NCI-H1436 (cell line): ENCODE measurements at regions not wholly inside any gene's neighbourhood (a gene's known extent, or its start where the extent isn't known, plus 50 kb on each side); places are given as distances from the start of the nearest gene placed in this dataset.

Experiments
- DNase-seq: peaks from one replicate; lab custom pipeline; 2025; lab: John Stamatoyannopoulos, UW

DNA sequence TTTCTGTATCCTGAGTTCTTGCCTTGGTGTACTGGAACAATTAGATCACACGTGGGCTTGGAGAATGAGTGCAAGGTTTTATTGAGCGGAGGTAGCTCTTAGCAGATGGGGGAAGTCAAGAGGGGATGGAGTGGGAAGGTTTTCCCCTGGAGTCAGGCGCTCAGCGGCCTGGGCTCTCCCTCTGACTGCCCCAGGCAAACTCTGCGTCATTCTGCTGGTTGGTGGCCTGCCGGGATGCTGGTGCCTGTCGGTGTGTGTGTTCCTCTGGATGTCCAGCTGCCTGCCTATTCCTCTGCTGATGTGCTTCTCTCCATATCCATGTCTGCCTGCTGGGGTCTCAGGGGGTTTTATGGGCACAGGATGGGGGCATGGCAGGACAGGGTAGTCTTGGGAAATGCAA, 111.0 kb downstream of the TRIB2 start:
- no peak for DNase-seq

DNA sequence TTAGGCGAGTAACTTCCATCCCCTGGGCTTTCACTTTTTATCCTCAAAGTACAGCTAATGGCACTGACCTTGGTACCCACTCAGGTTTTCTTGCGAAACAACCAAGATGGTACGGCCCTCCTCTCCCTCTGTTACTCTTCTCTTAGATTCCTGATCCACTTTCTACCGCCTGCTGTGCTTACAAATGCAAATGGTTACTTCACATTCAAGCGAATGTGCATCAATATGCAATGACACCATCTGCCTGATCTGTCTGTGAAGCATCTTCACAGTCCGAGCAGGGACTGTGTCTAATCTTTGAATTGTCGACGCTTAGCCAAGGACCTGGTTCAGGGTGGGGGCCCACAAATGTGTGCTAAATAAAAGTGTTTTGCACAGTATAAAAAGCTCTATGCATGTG, 112.2 kb downstream of the TRIB2 start:
- no peak for DNase-seq

DNA sequence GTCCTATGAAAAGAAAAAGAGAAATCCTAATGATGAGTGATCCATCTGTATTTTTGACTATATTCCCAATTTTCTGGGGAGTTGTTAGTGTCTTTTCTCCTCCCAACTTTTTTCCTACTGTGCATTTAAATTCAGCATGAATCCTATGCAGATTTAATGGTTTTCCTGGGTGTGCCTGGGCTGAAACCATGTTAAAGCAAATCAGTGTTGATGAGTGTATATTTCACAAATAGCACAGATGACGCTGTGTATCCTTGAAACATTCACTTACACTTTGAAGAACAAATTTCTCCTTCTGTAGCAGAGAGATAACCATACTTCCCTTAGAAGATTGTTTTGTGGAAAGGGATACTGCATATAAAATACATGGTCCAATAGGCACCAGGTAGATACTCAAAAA, 114.3 kb downstream of the TRIB2 start:
- DNase-seq = no peak

DNA sequence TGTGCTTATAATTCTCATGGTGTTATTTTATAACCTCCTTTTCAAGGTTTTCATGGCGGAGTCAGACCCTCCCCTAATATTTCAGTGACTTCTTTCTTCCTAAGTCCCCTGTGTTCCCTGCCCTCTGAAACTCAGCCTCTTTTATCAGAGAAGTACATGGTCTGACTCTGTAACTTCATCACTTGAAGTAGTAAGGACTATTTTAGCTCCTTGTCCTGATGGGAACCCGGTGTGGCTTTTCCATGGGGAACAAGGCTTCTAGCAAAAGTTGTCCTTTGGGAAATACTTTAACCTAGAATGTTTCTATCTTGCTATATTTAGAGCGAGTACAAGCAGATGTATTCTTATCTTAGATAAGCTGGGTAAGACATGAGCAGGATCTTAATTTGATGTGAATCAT, 117.5 kb downstream of the TRIB2 start:
- DNase-seq = no peak

DNA sequence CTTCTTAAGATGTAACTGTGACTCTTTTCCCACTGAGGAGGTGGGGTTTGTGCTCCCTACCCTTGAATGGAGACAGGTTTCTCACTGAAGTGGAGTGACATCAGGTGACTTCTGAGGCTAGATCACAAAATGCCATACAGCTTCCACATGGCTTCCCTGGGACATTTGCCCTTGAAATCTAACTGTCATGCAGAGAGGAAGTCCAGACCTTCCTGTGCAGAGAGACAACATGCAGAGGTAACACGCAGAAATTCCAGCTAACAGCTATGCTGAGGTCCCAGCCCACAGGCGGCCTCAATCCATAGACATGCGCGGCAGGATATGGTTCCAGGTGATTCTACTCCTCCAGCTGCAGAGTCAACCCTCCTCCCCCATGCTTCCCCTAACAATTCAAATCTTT, 119.0 kb downstream of the TRIB2 start:
- no peak for DNase-seq

DNA sequence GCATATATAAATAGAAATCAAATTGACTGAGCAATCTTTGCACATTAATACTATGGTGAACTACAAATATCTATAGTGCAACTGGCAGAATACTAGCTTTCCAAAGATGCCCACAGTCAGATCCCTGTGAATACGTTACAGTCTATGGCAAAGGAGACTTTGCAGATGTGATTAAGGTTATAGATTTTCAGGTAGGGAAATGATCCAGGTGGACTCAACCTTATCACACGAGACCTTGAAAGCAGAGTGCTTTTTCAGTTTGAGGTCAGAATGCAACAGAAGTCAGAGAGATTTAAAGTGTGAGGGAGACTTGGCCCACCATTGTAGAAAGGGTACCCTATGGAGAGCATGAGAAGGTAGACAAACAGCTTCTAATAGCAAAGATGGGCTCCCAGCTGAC, 122.6 kb downstream of the TRIB2 start:
- DNase-seq = no peak

DNA sequence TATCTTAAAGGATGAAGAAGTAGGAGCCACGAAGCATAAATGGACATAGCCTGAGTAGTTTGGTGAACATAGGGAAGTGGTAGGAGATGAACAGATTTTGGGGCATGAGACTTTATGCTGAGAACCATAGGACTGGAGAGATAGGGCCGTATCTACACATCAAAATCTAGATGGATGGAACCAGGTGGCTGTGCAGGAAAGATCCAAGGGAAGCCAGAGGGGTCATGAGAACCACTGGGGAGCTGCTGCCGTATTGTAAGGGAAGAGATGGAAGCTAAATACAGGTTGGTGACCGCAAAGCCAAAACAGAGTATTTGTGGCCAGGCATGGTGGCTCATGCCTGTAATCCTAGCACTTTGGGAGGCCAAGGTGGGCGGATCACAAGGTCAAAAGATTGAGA, 124.3 kb downstream of the TRIB2 start:
- no peak for DNase-seq

DNA sequence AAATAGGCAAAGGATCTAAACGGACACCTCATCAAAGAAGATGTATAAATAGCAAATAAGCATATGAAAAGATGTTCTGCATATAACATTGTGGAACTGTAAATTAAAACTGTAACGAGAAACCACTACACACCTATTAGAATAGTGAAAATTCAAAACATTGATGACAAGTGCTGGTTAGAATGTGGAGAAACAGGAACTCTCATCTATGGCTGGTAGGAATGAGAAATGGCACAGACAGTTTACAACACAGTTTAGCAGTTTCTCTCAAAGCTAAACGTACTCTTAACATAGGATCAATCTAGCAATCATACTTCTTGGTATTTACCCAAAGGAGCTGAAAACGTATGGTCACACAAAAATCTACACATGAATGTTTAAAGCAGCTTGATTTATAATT, 126.2 kb downstream of the TRIB2 start:
- DNase-seq = no peak

DNA sequence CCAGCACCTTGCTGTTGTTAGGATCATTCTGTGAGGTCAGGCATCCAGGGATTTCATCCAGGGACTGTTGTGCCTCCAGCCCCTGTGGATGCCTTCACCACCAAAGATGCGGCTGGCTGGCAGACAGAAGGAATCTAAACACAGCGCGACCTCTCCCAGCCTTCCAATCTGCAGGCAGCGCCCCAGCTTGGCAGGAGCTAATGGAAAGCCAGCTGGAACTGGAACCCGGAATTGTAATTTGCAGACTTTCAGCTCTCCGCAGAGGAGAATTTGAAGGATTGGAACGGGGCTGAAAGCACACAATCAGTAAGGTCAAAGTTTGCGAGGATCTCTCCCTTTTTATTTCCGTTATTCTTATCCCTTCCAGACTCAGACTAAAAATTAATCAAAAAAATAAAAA, 127.8 kb downstream of the TRIB2 start:
- no peak for DNase-seq

DNA sequence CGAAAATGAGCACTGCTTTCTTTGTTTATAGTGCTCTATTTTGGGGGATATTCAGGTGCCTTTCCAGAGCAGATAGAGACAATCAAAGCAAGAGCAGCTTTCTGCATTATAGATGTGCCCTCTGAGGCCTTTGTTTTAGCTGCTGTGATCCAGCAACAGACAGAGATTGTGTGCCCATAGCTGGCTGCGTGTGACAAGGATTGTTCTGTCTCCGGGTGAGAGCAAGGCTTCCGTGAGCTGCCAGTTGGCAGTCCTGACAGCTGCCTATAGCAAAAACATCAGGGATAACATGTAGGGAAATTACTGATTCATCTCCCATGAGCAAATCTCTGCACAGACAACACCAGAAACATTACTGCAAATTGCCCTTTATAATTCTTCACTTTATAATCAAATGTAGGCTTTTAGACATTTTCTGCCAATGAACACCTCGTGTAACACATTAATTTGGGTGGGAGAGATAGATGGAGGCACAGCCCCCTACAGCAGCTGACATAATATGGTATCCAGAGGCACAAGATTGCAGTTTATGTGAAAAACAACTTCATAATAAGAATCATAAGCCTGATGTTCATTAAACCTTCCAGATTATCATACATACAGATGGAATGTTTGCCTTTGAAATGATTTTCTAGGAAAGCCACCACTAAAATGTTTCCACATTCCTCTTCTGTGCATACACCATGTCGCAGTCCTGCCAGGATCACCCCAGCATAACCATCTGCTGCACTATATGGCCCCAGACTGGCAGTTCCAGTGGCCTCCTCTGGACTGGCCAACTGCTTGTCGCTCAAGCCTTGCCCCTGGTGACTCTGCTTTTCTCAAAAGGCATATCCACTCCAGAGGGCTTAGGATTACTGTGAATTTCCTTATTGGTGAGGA, 131.2 kb downstream of the TRIB2 start:
- DNase-seq = no peak

DNA sequence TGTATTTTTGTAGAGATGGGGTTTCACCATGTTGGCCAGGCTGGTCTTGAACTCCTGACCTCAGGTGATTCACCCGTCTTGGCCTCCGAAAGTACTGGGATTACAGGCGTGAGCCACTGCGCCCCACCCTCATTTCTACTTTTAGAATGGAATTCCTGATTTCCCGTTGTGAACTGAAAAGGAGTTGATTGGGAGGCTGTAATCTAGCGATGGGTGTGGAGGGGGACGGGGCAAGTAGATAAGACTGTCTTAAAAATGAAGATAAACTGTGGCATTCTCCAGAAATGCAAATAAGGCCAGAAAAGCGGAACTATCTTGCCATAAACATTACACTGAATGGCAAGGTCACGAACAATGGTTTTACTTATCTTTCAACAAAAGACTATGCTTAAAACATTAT, 135.4 kb downstream of the TRIB2 start:
- no peak for DNase-seq

DNA sequence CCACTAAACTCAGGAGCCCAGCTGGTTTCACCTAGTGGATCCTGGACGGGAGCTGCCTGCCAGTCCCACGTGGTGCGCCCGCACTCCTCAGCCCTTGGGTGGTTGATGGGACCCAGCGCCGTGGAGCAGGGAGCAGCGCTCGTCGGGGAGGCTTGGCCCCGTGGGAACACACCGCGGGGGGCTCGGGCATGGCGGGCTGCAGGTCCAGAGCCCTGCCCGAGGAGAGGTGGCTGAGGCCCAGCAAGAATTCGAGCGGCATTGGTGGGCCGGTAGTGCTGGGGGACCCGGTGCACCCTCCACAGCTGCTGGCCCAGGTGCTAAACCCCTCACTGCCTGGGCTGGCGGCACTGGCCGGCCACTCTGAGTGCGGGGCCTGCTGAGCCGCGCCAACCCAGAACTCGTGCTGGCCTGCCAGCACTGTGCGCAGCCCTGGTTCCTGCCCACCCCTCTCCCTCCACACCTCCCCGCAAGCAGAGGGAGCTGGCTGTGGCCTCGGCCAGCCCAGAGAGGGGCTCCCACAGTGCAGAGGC, 137.3 kb downstream of the TRIB2 start:
- no peak for DNase-seq

DNA sequence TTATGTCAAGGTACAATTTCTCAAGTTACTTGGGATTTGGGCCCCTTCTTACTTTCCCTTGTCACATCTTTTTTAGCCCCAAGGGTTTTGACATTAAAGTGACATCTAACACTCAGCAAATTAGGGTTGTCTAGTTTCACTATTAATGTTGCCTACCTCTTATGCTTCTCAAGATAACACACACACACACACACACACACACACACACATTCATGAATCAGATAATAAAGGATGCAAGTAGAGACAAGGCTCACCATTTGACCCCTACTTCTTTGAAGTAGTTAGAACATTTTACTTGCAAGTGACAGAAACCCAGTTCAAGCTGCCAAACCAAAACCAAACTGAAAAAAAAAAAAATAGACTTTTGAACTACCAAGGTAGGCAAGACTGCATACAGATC, 138.8 kb downstream of the TRIB2 start:
- no peak for DNase-seq

DNA sequence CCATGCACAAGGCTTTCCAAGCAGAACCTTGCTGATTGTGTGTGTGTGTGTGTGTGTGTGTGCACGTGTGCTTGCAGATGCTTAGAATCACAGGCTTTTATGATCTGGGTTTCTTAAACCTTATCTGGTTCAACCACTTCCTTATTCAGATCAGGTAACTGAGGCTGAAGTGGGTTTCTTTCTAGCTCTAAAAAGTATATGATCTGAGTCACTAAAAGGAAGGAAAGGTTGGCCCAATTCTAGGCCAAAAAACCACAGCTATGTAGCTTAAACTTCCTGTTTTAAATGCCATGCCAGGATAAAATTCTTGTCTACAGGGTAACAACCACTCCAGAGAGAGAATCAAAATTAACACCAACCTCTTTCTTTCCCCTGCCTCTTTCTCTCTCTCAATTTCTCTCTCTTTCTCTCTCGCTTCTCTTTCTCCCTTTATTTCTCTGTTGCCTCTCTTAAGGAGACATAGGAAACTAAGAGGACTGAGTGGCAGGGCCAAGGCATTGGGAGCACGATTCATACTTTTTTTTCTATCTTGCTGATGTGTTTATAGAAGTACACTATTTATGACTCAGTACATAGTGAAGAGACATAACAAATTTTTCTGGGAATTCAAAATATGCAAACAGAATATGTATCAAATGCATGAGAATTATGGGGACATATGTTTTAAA, 140.3 kb downstream of the TRIB2 start:
- no peak for DNase-seq

DNA sequence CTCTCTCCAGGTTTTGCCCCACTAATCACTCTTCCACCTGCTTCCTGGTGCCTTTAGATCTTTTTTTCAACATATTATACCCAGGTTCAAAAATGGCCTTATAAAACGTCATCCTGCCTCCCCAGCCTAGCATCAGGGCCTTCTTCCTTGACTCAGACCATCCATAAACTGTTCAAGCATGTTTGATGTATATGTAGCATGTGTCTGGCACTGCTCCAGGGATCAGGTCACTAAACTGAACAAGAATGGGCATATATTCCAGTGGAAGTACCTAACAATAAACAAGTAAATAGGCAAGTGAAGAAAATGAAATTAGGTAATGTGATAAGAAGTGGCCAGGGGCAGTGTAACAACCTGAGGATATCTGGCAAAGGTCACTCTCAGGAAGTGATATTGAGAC, 141.2 kb downstream of the TRIB2 start:
- DNase-seq = no peak

DNA sequence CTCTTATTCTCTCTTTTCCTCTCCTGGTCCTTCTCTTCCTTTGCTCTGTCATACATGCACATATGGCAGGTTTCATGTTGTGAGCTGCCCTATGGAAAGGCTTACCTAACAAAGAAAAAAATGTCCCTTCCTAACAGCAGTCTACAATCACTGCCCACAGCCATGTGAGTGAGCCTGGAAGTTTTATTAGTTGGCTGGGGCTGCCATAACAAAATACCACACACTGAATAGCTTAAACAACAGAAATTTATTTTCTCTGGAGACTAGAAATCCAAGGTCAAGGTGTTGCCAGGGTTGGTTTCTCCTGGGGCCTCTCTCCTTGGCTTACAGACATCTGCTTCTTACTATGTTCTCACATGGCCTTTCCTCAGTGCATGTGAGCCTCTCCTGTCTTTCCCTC, 142.1 kb downstream of the TRIB2 start:
- no peak for DNase-seq

DNA sequence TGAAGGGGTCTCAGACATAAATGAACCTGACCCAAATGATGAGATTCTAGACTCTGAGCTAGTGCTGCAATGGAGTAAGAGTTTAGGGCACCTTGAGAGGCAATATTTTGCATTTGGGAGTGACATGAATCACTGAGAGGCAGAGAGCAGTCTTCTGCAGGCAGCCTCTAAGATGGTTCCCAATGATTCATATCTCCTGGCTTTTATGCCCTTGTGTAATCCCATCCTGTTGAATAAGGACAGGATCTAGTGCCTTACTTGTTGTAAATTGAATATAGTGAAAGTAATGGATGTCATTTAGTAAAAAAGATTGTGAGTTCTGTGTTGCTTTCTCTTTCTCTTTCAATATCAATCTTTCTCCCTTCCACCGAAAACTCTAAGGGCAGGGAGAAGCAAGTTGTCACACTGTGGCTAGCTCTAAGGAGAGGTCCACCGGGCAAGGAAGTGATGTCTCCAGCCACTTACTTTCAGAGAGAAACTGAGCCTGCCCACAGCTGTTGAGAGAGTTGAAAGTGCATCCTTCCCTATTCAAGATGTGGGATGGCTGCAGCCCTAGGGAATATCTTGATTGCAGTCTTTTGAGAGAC, 144.7 kb downstream of the TRIB2 start:
- DNase-seq = no peak

DNA sequence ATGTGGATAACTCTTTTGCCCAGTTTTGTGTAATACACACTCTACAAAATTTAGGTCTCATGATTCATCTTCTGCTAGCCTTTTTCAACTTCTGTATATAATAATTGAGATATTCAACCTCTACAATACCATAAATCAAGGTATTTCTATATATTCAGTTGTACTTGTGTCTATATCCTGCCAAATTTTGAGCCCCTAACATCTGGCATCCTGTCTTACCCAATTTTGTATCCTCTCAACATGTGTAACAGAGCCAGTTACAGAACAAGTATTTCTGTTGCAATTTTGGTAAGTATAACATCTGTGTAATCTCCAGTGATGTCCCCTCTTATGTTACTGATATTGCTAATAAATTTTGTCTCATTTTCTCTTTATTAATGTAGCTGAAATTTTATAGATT, 145.8 kb downstream of the TRIB2 start:
- DNase-seq = no peak

DNA sequence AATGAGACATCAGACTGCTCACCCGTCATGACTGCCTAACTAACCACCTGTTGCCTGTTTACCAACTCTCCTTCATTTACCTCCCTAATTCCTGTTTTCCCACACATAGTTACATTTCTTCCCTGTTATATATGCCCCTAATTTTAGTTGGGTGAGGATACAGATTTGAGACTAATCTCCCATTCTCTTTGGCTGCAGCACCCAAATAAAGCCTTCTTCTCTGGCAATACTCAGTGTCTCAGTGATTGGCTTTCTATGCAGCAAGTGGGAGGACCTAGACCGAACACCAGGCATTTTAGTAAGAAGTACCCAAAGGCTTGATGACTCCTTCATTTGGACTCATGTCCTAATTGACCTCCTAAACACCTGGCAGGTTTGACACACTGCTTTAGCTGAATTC, 147.2 kb downstream of the TRIB2 start:
- no peak for DNase-seq

DNA sequence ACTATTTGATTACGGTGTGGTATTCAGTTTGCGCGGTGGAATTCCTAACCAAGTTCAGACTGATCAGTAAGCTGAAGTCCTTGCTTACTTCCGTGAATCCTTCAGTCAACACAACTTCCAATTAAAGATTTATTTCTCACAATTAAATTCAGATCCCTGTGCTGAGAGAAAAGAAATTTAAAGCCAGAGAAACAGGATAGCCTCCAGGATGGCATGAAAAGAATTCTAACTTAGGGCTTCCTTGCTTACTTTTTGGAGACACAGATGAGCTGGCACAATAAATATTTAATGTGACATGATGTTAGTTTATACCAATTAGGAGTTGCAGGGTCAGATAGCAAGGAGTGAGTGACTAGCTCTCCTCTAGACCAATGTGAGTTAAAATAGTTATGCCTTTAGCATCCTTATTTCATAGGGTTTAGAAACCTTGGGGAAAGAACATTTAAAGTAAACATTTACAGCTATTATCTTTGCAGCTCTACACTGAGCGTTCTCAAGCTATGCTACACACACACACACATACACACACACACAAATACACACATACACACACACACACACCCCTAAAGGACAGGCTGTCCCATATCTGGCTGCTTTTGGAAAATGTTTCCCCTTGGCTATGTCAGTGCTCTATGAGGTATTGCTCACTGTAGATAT, 151.0 kb downstream of the TRIB2 start:
- DNase-seq = no peak

DNA sequence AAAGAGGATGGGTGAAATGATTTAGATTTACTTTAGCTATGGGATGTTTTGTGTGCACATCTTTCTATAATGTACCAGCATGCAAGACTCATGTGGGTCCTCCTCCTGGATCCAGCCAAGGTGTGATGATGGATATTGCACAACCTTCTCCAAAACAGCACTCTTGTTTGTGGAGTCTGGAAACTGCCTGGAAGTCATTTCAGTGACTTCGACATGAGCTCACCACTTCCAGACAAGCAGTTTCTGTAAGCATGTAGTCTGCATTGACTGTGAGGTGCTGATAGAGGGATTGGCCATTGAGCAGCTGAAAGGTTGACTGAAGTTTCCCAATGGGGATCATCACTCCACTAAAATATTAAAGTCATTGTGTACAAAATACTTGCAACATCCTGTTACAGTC, 154.0 kb downstream of the TRIB2 start:
- no peak for DNase-seq

DNA sequence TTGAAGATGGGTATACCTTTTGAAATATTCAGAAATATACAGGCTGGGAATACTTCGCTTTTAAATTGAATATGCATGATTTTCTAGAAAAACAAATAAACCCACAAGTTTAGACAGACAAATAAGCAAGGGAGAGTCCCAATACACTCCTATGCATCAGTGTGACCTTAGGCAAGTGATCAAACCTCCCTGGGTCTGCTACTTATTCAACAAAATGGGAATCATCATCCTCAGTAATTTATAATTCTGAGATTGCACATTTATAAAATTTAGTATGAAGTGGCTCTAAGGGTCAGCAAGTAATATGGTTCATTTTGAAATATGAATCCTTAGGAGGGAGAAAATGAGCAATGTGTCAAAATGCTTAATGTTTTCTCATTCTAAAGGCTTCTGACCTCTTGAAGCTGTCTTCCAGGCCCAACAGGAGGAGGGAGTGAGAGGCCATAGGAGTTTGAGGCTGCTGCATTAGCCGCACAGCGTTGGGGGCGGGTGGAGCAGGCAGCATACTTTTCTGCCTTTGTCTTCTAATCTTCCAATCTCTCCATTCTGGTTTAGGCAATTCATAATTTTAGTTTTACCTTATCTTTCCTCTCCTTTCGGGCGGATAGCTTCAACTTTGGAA, 155.1 kb downstream of the TRIB2 start:
- DNase-seq = no peak
